ENCODE measurements at regions not wholly inside any gene's neighbourhood (a gene's known extent, or its start where the extent isn't known, plus 50 kb on each side); places are given as distances from the start of the nearest gene placed in this dataset.

- no peak for DNase-seq (ENCODE audit: low read depth, low spot score)
- H3K4me1 Mint-ChIP-seq, result no peaks in the 10 kb centered on the region
- no peaks in the 10 kb centered on the region for H3K36me3 Mint-ChIP-seq (ENCODE audit: low read depth)
- peaks cover 28% of the 10 kb centered on the region for H3K27me3 Mint-ChIP-seq (ENCODE audit: low read depth)
- no peak overlapping the region for H3K27ac Mint-ChIP-seq (ENCODE audit: unreplicated experiment)
- H3K4me3 Mint-ChIP-seq, result no peak overlapping the region
- peaks cover 3% of the 10 kb centered on the region for H3K9me3 Mint-ChIP-seq
- no peak for TF ChIP-seq CTCF (conservative IDR thresholded peaks at IDR 0.05)
Observed at GRCh38 chr17:36885771-36886377, 51.4 kb upstream of the LHX1 start.

Measured in neural crest cell (in vitro differentiated cells).